ENCODE measurements at regions not wholly inside any gene's neighbourhood (a gene's known extent, or its start where the extent isn't known, plus 50 kb on each side); places are given as distances from the start of the nearest gene placed in this dataset.

- Histone ChIP-seq H2AK5ac (ENCODE audit: low read depth, low read length) (no peak overlapping the region), H3K18ac (ENCODE audit: low read depth, low read length) (no peak overlapping the region), H2BK15ac (ENCODE audit: low read depth, low read length) (no peak overlapping the region), H3K27me3 (ENCODE audit: control insufficient read depth, insufficient read depth, low read length) (no peaks in the 10 kb centered on the region), H3K23ac (ENCODE audit: low read depth, low read length) (no peak overlapping the region), H3K27ac (ENCODE audit: insufficient read depth, low read length) (no peak overlapping the region), H3K4me2 (ENCODE audit: low read depth, low read length) (no peak overlapping the region), H3K9ac (ENCODE audit: low read depth, low read length) (no peak overlapping the region), H3K9me3 (ENCODE audit: control insufficient read depth, insufficient read depth, low read length) (peaks cover 11% of the 10 kb centered on the region; the same call in 1 of the 2 replicates), H2BK5ac (ENCODE audit: low read depth, low read length, poor library complexity, severe bottlenecking) (no peak overlapping the region), H2BK20ac (ENCODE audit: low read depth, low read length) (no peak overlapping the region), H3K4ac (ENCODE audit: low read depth, low read length) (no peak overlapping the region), H4K5ac (ENCODE audit: low read depth, low read length) (no peak overlapping the region), H2AFZ (replicated peaks; ENCODE audit: low read length, poor library complexity) (no peak overlapping the region), H4K8ac (ENCODE audit: low read depth in 2 of 2, low read length in 2 of 2) (no peak overlapping the region), H2BK120ac (ENCODE audit: low read depth, low read length) (no peak overlapping the region), H3K14ac (replicated peaks; ENCODE audit: low read depth, low read length) (no peak overlapping the region), H3K56ac (ENCODE audit: extremely low read depth, insufficient read depth, low read length) (no peak overlapping the region), H3K4me1 (ENCODE audit: control insufficient read depth, insufficient read depth, low read length) (no peaks in the 10 kb centered on the region), H3K36me3 (ENCODE audit: control insufficient read depth, insufficient read depth, low read length) (no peaks in the 10 kb centered on the region), H4K20me1 (ENCODE audit: insufficient read depth, low read length) (no peaks in the 10 kb centered on the region), H3K79me1 (ENCODE audit: low read depth in 1 of 2, low read length in 2 of 2) (no peaks in the 10 kb centered on the region), H3K4me3 (ENCODE audit: insufficient read depth, low read depth, low read length) (no peak overlapping the region), H4K91ac (ENCODE audit: insufficient read depth, low read depth, low read length) (no peak overlapping the region), H3K9me1 (ENCODE audit: insufficient read depth, low read length) (no peaks in the 10 kb centered on the region), H2AK9ac (replicated peaks; ENCODE audit: low read depth, low read length, poor library complexity) (no peak overlapping the region)
- DNase-seq (no peak), ATAC-seq (ENCODE audit: low read depth) (no peak)
- TF ChIP-seq RAD21 (IDR thresholded peaks at IDR 0.05; ENCODE audit: low read length) (no peak), MXI1 (IDR thresholded peaks at IDR 0.05; ENCODE audit: borderline replicate concordance, low read depth, low read length) (no peak), CEBPB (IDR thresholded peaks at IDR 0.05; ENCODE audit: low read depth, low read length) (no peak), BHLHE40 (IDR thresholded peaks at IDR 0.05; ENCODE audit: low read depth, low read length) (no peak), POLR2A (IDR thresholded peaks at IDR 0.05; ENCODE audit: low read depth, low read length) (no peak), CHD1 (IDR thresholded peaks at IDR 0.05; ENCODE audit: low read depth, low read length) (no peak), FOS (IDR thresholded peaks at IDR 0.05; ENCODE audit: low read depth, low read length) (no peak), CTCF (conservative IDR thresholded peaks at IDR 0.05; ENCODE audit: low read depth, low read length) (no peak), USF2 (IDR thresholded peaks at IDR 0.05; ENCODE audit: low read depth, low read length) (no peak), MAZ (IDR thresholded peaks at IDR 0.05; ENCODE audit: borderline replicate concordance, low read depth, low read length) (no peak), ELK1 (IDR thresholded peaks at IDR 0.05; ENCODE audit: borderline replicate concordance, low read depth, low read length) (no peak), RCOR1 (IDR thresholded peaks at IDR 0.05; ENCODE audit: insufficient replicate concordance, low read length) (no peak), RFX5 (IDR thresholded peaks at IDR 0.05; ENCODE audit: low read depth, low read length) (no peak), MAFK (IDR thresholded peaks at IDR 0.05; ENCODE audit: low read depth, low read length) (no peak), NFE2L2 (IDR thresholded peaks at IDR 0.05; ENCODE audit: low read depth, low read length) (no peak), SMC3 (IDR thresholded peaks at IDR 0.05; ENCODE audit: low read depth, low read length) (no peak)
- no TSS peak for BruUV-seq (replicated peaks)
- dilution Hi-C loops (cut with HindIII; ENCODE audit: low sequenced_read_pairs, unreplicated experiment), result no loop called here
- intact Hi-C loops (cut with micrococcal nuclease), result no loop called here
- ChIA-PET CTCF (no interaction called here), POLR2A (ENCODE audit: unreplicated experiment) (no interaction called here)
- in situ Hi-C loops (cut with MboI; ENCODE audit: low sequenced_read_pairs), result no loop called here
- no CpG with 5 or more reads among the region's 2 CpGs for WGBS, 2 experiments (ENCODE audit: extremely low coverage in 2 of 2, insufficient read length in 1 of 2)
Measured at GRCh38 chr21:23960769-23961168, 1646.5 kb downstream of the MRPL39 start.

All from IMR-90 (cell line).